HG02938 (cell line): ENCODE measurements at regions not wholly inside any gene's neighbourhood (a gene's known extent, or its start where the extent isn't known, plus 50 kb on each side); places are given as distances from the start of the nearest gene placed in this dataset.
"Not testable (repeated sequence)": the region's sequence is repeated elsewhere in the genome, so short reads cannot be mapped to it uniquely, and the experiment has no call there.

ENCODE experiments used
- ATAC-seq: cut with Tn5 transposase; IDR thresholded peaks from one replicate; pipeline ENCODE4 v1.9.1; 2021; ENCODE audit warnings: mild to moderate bottlenecking, moderate library complexity; ENCODE audit not compliant: unreplicated experiment

GRCh38 chr22:49383909-49384308 is 443.8 kb downstream of the BRD1 start:
- not testable (repeated sequence) for ATAC-seq

- ATAC-seq = no peak
Observed at GRCh38 chr22:49382451-49382735, 445.3 kb downstream of the BRD1 start.

- ATAC-seq = no peak
Observed at GRCh38 chr22:49381595-49382450, 445.9 kb downstream of the BRD1 start.

GRCh38 chr22:49380828-49381114 is 446.9 kb downstream of the BRD1 start:
- ATAC-seq = no peak

GRCh38 chr22:49380095-49380827 is 447.4 kb downstream of the BRD1 start:
- ATAC-seq = no peak

- ATAC-seq = no peak
Observed at GRCh38 chr22:49377306-49377705, 450.4 kb downstream of the BRD1 start.

GRCh38 chr22:49373801-49374226 is 453.9 kb downstream of the BRD1 start:
- ATAC-seq = no peak

- no peak for ATAC-seq
Observed at GRCh38 chr22:49373289-49373666, 454.4 kb downstream of the BRD1 start.

GRCh38 chr22:49372530-49373288 is 455.0 kb downstream of the BRD1 start:
- ATAC-seq = no peak

- ATAC-seq = no peak
Observed at GRCh38 chr22:49372111-49372529, 455.6 kb downstream of the BRD1 start.

- ATAC-seq = no peak
Observed at GRCh38 chr22:49371325-49372110, 456.2 kb downstream of the BRD1 start.

- ATAC-seq = no peak
Observed at GRCh38 chr22:49370627-49371301, 456.9 kb downstream of the BRD1 start.

- ATAC-seq = no peak
Observed at GRCh38 chr22:49369726-49370626, 457.7 kb downstream of the BRD1 start.

- ATAC-seq = no peak
Observed at GRCh38 chr22:49368976-49369725, 458.5 kb downstream of the BRD1 start.

- no peak for ATAC-seq
Observed at GRCh38 chr22:49368221-49368975, 459.3 kb downstream of the BRD1 start.

- no peak for ATAC-seq
Observed at GRCh38 chr22:49367041-49367697, 460.5 kb downstream of the BRD1 start.

GRCh38 chr22:49366437-49366836 is 461.2 kb downstream of the BRD1 start:
- no peak for ATAC-seq

- ATAC-seq = no peak
Observed at GRCh38 chr22:49365910-49366309, 461.8 kb downstream of the BRD1 start.
